MCF 10A (cell line): ENCODE measurements at regions not wholly inside any gene's neighbourhood (a gene's known extent, or its start where the extent isn't known, plus 50 kb on each side); places are given as distances from the start of the nearest gene placed in this dataset.

Experiments
- BruUV-seq: library from RNA; stranded (reverse); fragments of 400-500 nt; replicated peaks from 2 replicates; lab custom pipeline; 2021; lab: Mats Ljungman, UMichigan
- CTCF ChIA-PET: fragments of 300-600 bp; sonication (Branson Sonifier 250); formaldehyde crosslinking; extraction: SDS; loops from one replicate; lab custom pipeline; 2021; ENCODE audit warnings: antibody characterized with exemption, inconsistent platforms; lab: Yijun Ruan, JAX
- POLR2A ChIA-PET: fragments of 300-600, 350-650 bp; sonication (Branson Sonifier 250); formaldehyde crosslinking; extraction: SDS; loops from one replicate; lab custom pipeline; 2020; ENCODE audit warnings: antibody characterized with exemption, inconsistent platforms; lab: Yijun Ruan, JAX
- DNase-seq: peaks from one replicate; pipeline ENCODE4 v3.0.0-alpha.2; 2018; ENCODE audit not compliant: unreplicated experiment
- H3K27ac Mint-ChIP-seq: one replicate; pipeline ENCODE4 v1.8.0; 2022; ENCODE audit warnings: mild to moderate bottlenecking, low read depth, mixed read lengths; ENCODE audit not compliant: unreplicated experiment
- H3K27me3 Mint-ChIP-seq: one replicate; pipeline ENCODE4 v1.8.0; 2022; ENCODE audit warnings: mixed read lengths; ENCODE audit not compliant: insufficient read depth, unreplicated experiment
- H3K36me3 Mint-ChIP-seq: one replicate; pipeline ENCODE4 v1.8.0; 2022; ENCODE audit warnings: mild to moderate bottlenecking, moderate library complexity, mixed read lengths; ENCODE audit not compliant: insufficient read depth, unreplicated experiment
- H3K4me1 Mint-ChIP-seq: one replicate; pipeline ENCODE4 v1.8.0; 2022; ENCODE audit warnings: mixed read lengths; ENCODE audit not compliant: insufficient read depth, unreplicated experiment
- H3K4me3 Mint-ChIP-seq: one replicate; pipeline ENCODE4 v1.8.0; 2022; ENCODE audit warnings: mild to moderate bottlenecking, moderate library complexity, mixed read lengths; ENCODE audit not compliant: unreplicated experiment
- H3K9me3 Mint-ChIP-seq: one replicate; pipeline ENCODE4 v1.8.0; 2022; ENCODE audit warnings: mixed read lengths; ENCODE audit not compliant: unreplicated experiment
- intact Hi-C: fragments of 100-400 bp; cut with micrococcal nuclease; formaldehyde crosslinking; loops from 2 replicates; pipeline ENCODE4 v1.14.1; 2022
- TF ChIP-seq, protein P1 (sequence below): fragments of 200-600 bp; IDR thresholded peaks from one replicate; pipeline ENCODE4 v1.8.0; 2022; ENCODE audit warnings: antibody characterized with exemption, mild to moderate bottlenecking; ENCODE audit not compliant: unreplicated experiment

DNA sequence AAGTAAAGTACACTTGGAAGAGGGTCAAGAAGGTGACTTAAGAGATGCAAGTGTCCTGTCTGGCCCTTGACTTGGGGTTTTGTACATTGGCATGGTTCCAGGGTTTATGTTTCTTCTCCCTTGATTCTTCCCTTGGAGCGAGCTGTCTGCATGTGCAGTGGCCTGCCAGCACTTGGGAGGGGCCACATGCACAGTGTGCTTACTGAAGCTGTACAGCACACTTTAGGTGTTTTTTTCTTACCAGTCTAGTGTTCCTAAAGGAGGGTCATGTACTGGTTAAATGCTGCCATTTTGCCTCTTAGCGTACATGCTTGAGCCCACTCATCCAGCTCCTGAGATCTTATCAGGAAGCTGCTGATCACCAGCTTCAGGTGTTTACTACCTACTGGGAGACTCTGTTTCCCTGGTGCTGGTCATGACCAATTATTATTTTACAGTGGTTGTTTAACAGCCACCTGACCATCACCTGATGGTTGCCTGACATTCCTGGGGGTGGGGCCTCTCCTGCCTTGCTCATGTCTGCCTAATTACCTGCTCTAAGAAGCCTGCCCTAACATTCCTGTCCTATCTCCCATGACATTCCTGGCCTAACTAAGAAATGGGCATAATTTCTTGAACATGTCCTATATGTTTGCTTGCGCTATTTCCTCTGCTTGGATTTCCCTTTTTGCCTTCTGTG, 182.9 kb downstream of the MCHR2 start:
- Mint-ChIP-seq H3K36me3 (no peaks in the 10 kb centered on the region), H3K4me1 (peaks cover 6% of the 10 kb centered on the region), H3K27me3 (peaks cover 21% of the 10 kb centered on the region), H3K9me3 (no peaks in the 10 kb centered on the region), H3K4me3 (no peak overlapping the region), H3K27ac (no peak overlapping the region)
- no TSS peak for BruUV-seq
- CTCF ChIA-PET: interaction anchor here (0.6 to 2.6 kb wide), 5 partner anchors 12 to 480 kb away, joined by 3 to 14 read pairs (median 3); no protein-coding TSS in a partner anchor
- TF ChIP-seq, protein P1, sequence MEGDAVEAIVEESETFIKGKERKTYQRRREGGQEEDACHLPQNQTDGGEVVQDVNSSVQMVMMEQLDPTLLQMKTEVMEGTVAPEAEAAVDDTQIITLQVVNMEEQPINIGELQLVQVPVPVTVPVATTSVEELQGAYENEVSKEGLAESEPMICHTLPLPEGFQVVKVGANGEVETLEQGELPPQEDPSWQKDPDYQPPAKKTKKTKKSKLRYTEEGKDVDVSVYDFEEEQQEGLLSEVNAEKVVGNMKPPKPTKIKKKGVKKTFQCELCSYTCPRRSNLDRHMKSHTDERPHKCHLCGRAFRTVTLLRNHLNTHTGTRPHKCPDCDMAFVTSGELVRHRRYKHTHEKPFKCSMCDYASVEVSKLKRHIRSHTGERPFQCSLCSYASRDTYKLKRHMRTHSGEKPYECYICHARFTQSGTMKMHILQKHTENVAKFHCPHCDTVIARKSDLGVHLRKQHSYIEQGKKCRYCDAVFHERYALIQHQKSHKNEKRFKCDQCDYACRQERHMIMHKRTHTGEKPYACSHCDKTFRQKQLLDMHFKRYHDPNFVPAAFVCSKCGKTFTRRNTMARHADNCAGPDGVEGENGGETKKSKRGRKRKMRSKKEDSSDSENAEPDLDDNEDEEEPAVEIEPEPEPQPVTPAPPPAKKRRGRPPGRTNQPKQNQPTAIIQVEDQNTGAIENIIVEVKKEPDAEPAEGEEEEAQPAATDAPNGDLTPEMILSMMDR: no peak
- intact Hi-C loops: no loop called here
- POLR2A ChIA-PET: interaction anchor here (0.6 kb wide), 1 partner anchor 387 kb away, joined by 4 read pairs; no protein-coding TSS in a partner anchor
- DNase-seq: no peak

DNA sequence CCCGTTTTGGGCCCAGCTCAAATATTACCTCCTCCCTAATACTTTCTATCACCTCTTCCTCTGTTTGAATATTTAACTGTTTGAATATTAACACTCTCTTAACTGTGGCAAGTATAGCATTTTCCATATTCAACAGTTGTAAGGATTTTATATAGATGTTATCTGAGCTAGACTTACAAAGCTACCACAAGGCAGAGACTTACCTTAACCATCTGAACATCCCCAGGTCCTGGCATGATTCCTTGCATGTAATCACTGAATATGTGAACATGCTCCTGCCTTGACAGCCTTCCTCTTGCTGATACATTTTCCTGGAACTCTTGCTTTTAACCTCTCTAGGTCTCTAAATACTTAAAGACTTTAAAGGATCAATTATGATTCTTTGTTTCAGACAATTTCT, 182.4 kb downstream of the MCHR2 start:
- H3K27me3 Mint-ChIP-seq: peaks cover 21% of the 10 kb centered on the region
- CTCF ChIA-PET: interaction anchor here (0.7 to 2.6 kb wide), 4 partner anchors 11 to 328 kb away, joined by 3 to 14 read pairs (median 3); no protein-coding TSS in a partner anchor
- H3K27ac Mint-ChIP-seq: no peak overlapping the region
- DNase-seq: no peak
- no peaks in the 10 kb centered on the region for H3K36me3 Mint-ChIP-seq
- no peaks in the 10 kb centered on the region for H3K9me3 Mint-ChIP-seq
- TF ChIP-seq, protein P1: no peak
- POLR2A ChIA-PET: no interaction called here
- H3K4me1 Mint-ChIP-seq: peaks cover 6% of the 10 kb centered on the region
- no peak overlapping the region for H3K4me3 Mint-ChIP-seq
- no TSS peak for BruUV-seq
- intact Hi-C loops: no loop called here

DNA sequence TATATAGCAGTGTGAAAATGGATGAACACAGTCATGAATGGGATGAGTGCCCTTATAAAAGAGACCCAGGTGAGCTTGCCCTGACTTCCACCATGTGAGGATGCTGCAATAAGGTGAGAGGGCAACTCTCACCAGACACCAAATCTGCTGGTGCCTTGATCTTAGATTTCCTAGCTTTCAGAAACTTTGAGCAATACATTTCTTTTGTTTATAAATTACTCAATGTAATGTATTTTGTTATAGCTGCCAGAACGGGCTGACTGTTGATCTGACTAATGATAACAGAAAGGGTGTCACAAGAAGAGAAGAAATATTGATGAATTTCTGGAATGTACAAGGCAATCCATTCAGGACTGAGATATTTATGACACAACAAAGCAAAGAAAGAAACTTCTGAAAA, 180.5 kb downstream of the MCHR2 start:
- no TSS peak for BruUV-seq
- ChIA-PET POLR2A (no interaction called here), CTCF (interaction anchor here (0.5 to 2.6 kb wide), 4 partner anchors 9 to 398 kb away, joined by 3 to 14 read pairs (median 4); no protein-coding TSS in a partner anchor)
- H3K36me3 Mint-ChIP-seq: no peaks in the 10 kb centered on the region
- H3K9me3 Mint-ChIP-seq: no peaks in the 10 kb centered on the region
- H3K4me3 Mint-ChIP-seq: no peak overlapping the region
- intact Hi-C loops: no loop called here
- H3K27me3 Mint-ChIP-seq: peaks cover 21% of the 10 kb centered on the region
- H3K4me1 Mint-ChIP-seq: peaks cover 5% of the 10 kb centered on the region
- TF ChIP-seq, protein P1: no peak
- DNase-seq: no peak
- H3K27ac Mint-ChIP-seq: no peak overlapping the region

DNA sequence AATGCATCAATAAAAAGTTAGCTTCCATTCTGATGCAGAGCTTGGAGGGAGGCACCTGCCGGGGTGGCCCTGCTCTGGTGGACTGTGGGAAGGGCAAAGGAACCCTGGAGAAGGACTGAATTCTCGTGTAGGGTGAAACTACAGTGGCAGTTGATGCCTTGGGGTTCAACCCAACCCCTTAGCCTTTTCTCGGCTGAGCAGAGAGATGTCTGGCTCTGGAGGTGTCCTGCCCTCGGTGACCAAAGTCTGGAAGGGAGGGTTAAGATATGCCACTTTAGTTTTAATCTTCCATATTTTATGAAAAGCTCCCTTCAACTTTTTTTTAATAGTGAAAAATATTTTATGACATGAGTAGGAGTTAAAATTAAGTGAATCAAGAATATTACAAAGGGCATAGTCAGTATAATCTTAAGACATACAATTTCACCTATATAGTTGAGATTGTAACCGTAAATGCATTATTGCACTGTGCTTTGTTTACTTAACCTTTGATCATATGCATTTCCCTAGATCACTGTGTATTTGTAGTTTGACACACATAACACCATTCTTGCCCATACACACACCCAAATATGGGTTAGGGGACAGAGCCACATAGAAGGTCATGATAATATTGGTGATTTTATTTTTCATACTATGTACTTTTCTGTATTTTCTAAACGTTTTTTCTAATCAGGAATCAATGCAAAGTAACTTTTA, 179.6 kb downstream of the MCHR2 start:
- H3K27ac Mint-ChIP-seq: no peak overlapping the region
- POLR2A ChIA-PET: no interaction called here

More for the DNA sequence above, 179.6 kb downstream of the MCHR2 start:
- no TSS peak for BruUV-seq
- TF ChIP-seq, protein P1: no peak
- Mint-ChIP-seq H3K36me3 (no peaks in the 10 kb centered on the region), H3K27me3 (peaks cover 14% of the 10 kb centered on the region), H3K9me3 (no peaks in the 10 kb centered on the region), H3K4me3 (no peak overlapping the region), H3K4me1 (no peaks in the 10 kb centered on the region)
- DNase-seq: no peak
- CTCF ChIA-PET: interaction anchor here (0.5 to 1.1 kb wide), 4 partner anchors 38 to 399 kb away, joined by 3 to 5 read pairs (median 3); no protein-coding TSS in a partner anchor
- intact Hi-C loops: no loop called here
